NT2/D1 (cell line): ENCODE measurements at regions not wholly inside any gene's neighbourhood (a gene's known extent, or its start where the extent isn't known, plus 50 kb on each side); places are given as distances from the start of the nearest gene placed in this dataset.
"Not testable (repeated sequence)": the region's sequence is repeated elsewhere in the genome, so short reads cannot be mapped to it uniquely, and the experiment has no call there.

ENCODE experiments used
- DNase-seq: peaks from one replicate; pipeline ENCODE4 v3.0.0-alpha.2; 2011; ENCODE audit warnings: low read depth, low spot score
- H3K27me3 ChIP-seq: 2 replicates; pipeline ENCODE4 v1.6.0; 2011; ENCODE audit warnings: mild to moderate bottlenecking; ENCODE audit not compliant: insufficient read length, insufficient read depth
- H3K36me3 ChIP-seq: 2 replicates; pipeline ENCODE4 v1.6.1; 2011; ENCODE audit warnings: mild to moderate bottlenecking, low read length, mixed read lengths; ENCODE audit not compliant: insufficient read depth, insufficient read length
- H3K4me1 ChIP-seq: 2 replicates; pipeline ENCODE4 v1.5.1; 2011; ENCODE audit not compliant: insufficient read depth, insufficient read length
- H3K4me3 ChIP-seq: 2 replicates; pipeline ENCODE4 v1.5.1; 2011; ENCODE audit warnings: low read depth; ENCODE audit not compliant: insufficient read length
- H3K9ac ChIP-seq: 2 replicates; pipeline ENCODE4 v1.6.0; 2011; ENCODE audit warnings: low read depth; ENCODE audit not compliant: insufficient read length
- H3K9me3 ChIP-seq: 2 replicates; pipeline ENCODE4 v1.5.1; 2011; ENCODE audit warnings: mild to moderate bottlenecking, low read length; ENCODE audit not compliant: insufficient read depth
- SUZ12 ChIP-seq: IDR thresholded peaks from 2 replicates; pipeline ENCODE4 v1.6.1; 2011; ENCODE audit not compliant: insufficient read length, insufficient read depth; ENCODE audit errors: extremely low read depth
- YY1 ChIP-seq: IDR thresholded peaks from 2 replicates; pipeline ENCODE4 v1.6.1; 2011; ENCODE audit not compliant: insufficient read length, insufficient read depth
- ZNF274 ChIP-seq: IDR thresholded peaks from 2 replicates; pipeline ENCODE4 v1.6.1; 2011; ENCODE audit warnings: mild to moderate bottlenecking, low read depth, low read length

DNA sequence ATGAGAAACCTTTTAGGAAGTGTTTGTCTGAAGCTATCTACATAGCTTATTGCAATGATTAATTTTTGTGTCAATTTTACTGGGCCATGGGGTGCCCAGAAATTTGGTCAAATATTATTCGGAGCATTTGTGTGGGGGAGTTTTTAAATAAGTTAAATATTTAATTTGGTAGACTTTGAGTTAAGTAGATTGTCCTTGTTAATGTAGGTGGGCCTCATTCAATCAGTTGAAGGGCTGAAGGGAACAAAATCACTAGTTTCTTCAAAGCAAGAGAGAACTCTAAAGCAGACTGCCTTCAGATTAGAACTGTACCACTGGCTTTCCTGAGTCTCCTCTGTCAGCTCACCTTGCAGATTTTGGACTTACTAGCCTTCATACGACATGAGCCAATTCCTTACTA, 1008.6 kb upstream of the ADAMTS5 start:
- Histone ChIP-seq H3K9ac (no peak overlapping the region), H3K9me3 (no peaks in the 10 kb centered on the region), H3K27me3 (no peaks in the 10 kb centered on the region), H3K4me1 (no peaks in the 10 kb centered on the region), H3K4me3 (no peak overlapping the region), H3K36me3 (no peaks in the 10 kb centered on the region)
- DNase-seq, result no peak
- TF ChIP-seq SUZ12 (no peak), ZNF274 (no peak), YY1 (no peak)

- DNase-seq, H3K27me3 ChIP-seq, H3K9ac ChIP-seq, H3K36me3 ChIP-seq, H3K4me1 ChIP-seq, H3K9me3 ChIP-seq, H3K4me3 ChIP-seq: not testable (repeated sequence)
Measured at GRCh38 chr21:27974152-27974551, 1007.3 kb upstream of the ADAMTS5 start.

GRCh38 chr21:27968240-27968639, 1001.4 kb upstream of the ADAMTS5 start:
- not testable (repeated sequence) for H3K4me1 ChIP-seq, H3K9ac ChIP-seq, DNase-seq, H3K36me3 ChIP-seq, H3K27me3 ChIP-seq, H3K9me3 ChIP-seq, H3K4me3 ChIP-seq

- Histone ChIP-seq H3K4me1 (no peaks in the 10 kb centered on the region), H3K9ac (no peak overlapping the region), H3K27me3 (no peaks in the 10 kb centered on the region), H3K36me3 (no peaks in the 10 kb centered on the region), H3K9me3 (no peaks in the 10 kb centered on the region), H3K4me3 (no peak overlapping the region)
- TF ChIP-seq ZNF274, result no peak
- no peak for TF ChIP-seq SUZ12
- TF ChIP-seq YY1, result no peak
- DNase-seq, result peak; percentile 2
Measured at GRCh38 chr21:27954543-27955165, 987.8 kb upstream of the ADAMTS5 start.

DNA sequence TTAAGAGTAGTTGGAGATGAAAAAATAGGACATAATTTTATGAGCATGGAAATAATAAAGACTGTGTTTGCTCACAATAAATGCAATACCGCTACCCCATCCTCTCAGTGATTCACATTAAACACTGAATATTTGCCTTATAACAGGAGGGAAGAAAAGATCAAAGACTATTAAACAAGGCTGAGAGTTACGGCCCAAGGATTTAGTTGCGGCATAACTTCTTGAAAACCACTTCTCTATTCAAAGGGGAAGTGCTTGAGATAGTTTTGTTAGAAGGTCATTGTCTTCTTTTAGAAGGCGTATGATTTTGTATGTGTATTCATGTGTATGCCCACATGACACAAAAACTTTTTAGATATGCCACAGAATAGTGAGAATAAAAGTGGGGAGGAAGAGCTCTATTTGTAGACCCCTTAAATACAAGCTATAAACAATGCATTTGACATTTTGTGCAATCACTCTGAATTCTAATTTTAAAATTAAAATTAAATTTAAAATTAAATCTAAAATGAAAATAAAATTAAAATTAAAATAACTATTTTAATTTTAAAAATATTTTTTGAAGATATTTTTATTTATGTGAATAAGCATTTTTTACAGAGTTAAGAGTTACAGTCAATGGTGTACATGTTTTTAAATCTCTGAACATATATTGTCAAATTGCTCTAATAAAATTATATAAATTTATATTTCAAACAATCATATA, 986.6 kb upstream of the ADAMTS5 start:
- H3K36me3 ChIP-seq, result no peaks in the 10 kb centered on the region
- no peaks in the 10 kb centered on the region for H3K4me1 ChIP-seq
- H3K4me3 ChIP-seq, result no peak overlapping the region
- no peak for DNase-seq
- H3K27me3 ChIP-seq, result no peaks in the 10 kb centered on the region
- peaks cover 7% of the 10 kb centered on the region; the same call in 1 of the 2 replicates for H3K9me3 ChIP-seq
- H3K9ac ChIP-seq, result no peak overlapping the region
- TF ChIP-seq ZNF274 (no peak), YY1 (no peak), SUZ12 (no peak)

DNA sequence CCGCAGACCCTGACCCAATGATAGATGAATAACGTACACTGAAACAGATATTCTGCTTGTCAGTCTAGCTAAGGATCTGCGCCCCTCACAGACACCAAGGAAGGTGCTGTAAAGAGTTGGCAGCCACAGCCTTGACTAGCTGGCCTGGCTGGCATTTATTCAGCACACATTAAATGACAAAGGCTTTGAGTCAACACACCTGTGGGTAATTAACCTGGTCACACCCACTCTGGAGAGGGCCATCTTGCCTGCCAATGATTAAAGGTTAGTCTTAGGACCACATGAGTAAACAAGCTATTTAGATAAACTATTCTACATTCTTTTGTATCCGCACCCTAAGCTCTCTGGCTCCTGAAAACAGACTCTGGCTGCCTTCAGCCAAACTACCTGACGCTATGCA, 982.2 kb upstream of the ADAMTS5 start:
- not testable (repeated sequence) for H3K9me3 ChIP-seq, H3K9ac ChIP-seq, H3K4me1 ChIP-seq, H3K27me3 ChIP-seq, H3K36me3 ChIP-seq, H3K4me3 ChIP-seq
- peak; percentile 3 for DNase-seq

- H3K9ac ChIP-seq, H3K4me1 ChIP-seq, H3K9me3 ChIP-seq, H3K36me3 ChIP-seq, H3K4me3 ChIP-seq, H3K27me3 ChIP-seq, DNase-seq: not testable (repeated sequence)
Measured at GRCh38 chr21:27930108-27930767, 963.4 kb upstream of the ADAMTS5 start.

DNA sequence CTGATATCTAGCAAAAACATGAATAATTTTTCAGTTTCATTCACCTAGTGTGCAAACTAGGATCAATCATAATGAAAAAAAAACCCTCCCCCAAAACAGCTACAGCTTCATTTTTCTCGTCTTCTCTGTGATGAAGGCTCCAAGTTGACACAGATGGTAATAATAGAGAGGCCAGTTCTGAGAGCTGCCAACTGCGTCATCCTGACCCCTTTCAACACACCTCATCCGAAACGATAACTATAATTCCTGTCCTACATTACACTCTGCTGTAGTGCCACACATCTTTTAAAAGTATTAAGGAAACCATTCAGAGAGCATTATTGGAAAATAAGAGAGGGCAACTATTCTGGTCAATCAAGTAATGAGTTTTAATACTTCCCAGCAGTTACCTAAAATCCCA, 962.3 kb upstream of the ADAMTS5 start:
- not testable (repeated sequence) for DNase-seq, H3K9ac ChIP-seq, H3K9me3 ChIP-seq, H3K4me3 ChIP-seq, H3K4me1 ChIP-seq, H3K36me3 ChIP-seq, H3K27me3 ChIP-seq

DNA sequence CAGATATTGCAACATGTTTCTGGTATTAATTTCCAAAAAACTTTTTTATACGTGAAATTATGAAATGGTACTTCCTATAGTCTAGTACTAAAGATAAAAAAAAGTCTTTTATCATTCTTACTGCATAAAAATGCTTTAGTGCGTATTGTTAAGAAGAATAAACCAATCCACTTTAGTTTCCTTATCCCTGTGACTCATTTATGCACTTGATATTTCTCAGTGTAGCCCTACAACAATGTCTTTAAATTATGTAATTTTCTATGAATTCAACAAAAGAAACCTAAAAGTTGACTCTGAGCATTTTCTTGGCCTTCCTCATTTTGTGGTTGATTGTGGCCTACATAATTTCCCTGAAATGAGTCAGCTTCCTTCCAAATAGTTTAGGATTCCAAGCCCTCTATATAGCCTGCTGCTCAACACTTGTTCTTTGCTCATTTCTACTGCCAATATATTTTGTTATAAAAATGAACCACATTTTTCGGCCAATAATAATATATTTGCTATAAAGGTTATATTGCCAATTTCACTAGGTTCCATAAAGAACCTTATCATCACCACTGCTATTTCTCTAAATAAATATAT, 961.7 kb upstream of the ADAMTS5 start:
- H3K9me3 ChIP-seq, H3K36me3 ChIP-seq, H3K27me3 ChIP-seq, H3K4me3 ChIP-seq, H3K9ac ChIP-seq, DNase-seq, H3K4me1 ChIP-seq: not testable (repeated sequence)

GRCh38 chr21:27921421-27921820, 954.5 kb upstream of the ADAMTS5 start:
- not testable (repeated sequence) for H3K9ac ChIP-seq, H3K9me3 ChIP-seq, DNase-seq, H3K4me1 ChIP-seq, H3K4me3 ChIP-seq, H3K27me3 ChIP-seq, H3K36me3 ChIP-seq

GRCh38 chr21:27917966-27918365, 951.1 kb upstream of the ADAMTS5 start:
- DNase-seq, H3K4me3 ChIP-seq, H3K9ac ChIP-seq, H3K9me3 ChIP-seq, H3K27me3 ChIP-seq, H3K36me3 ChIP-seq, H3K4me1 ChIP-seq: not testable (repeated sequence)
